Subcutaneous abdominal adipose tissue (tissue), 5 donors: ENCODE measurements at regions not wholly inside any gene's neighbourhood (a gene's known extent, or its start where the extent isn't known, plus 50 kb on each side); places are given as distances from the start of the nearest gene placed in this dataset.

Experiments
- H3K27ac ChIP-seq: one replicate; pipeline ENCODE4 v1.7.0; 2013; ENCODE audit warnings: low read depth, mild to moderate bottlenecking, inconsistent platforms, low read length, moderate library complexity
- H3K27me3 ChIP-seq, 5 donors: one replicate each; pipeline ENCODE4 v1.7.0; 2013; ENCODE audit warnings: low read length in 5 of 5, inconsistent platforms in 1 of 5; ENCODE audit not compliant: control insufficient read depth in 5 of 5, insufficient read depth in 4 of 5
- H3K36me3 ChIP-seq, 5 donors: one replicate each; pipeline ENCODE4 v1.7.0; 2013; ENCODE audit warnings: low read length in 5 of 5; ENCODE audit not compliant: control insufficient read depth in 5 of 5, insufficient read depth in 5 of 5
- H3K4me1 ChIP-seq, 5 donors: one replicate each; pipeline ENCODE4 v1.7.0; 2013; ENCODE audit warnings: low read length in 5 of 5, mild to moderate bottlenecking in 3 of 5, moderate library complexity in 1 of 5; ENCODE audit not compliant: control insufficient read depth in 5 of 5, insufficient read depth in 5 of 5
- H3K4me3 ChIP-seq, 5 donors: one replicate each; pipeline ENCODE4 v1.7.0; 2013; ENCODE audit warnings: low read length in 5 of 5, low read depth in 1 of 5
- H3K9ac ChIP-seq, 5 donors: one replicate each; pipeline ENCODE4 v1.7.0; 2013; ENCODE audit warnings: low read length in 5 of 5, mild to moderate bottlenecking in 4 of 5, moderate library complexity in 3 of 5
- H3K9me3 ChIP-seq, 5 donors: one replicate each; pipeline ENCODE4 v1.7.0; 2013; ENCODE audit warnings: low read length in 5 of 5; ENCODE audit not compliant: control insufficient read depth in 5 of 5
- donor health status: healthy.
- donor health status: healthy.
- donor health status: healthy.
- donor health status: healthy.
- donor health status: healthy.

- no peaks in the 10 kb centered on the region for H3K27me3 ChIP-seq
- no peak overlapping the region for H3K9ac ChIP-seq
- H3K4me3 ChIP-seq = no peak overlapping the region
- H3K27ac ChIP-seq = no peak overlapping the region
- no peaks in the 10 kb centered on the region for H3K9me3 ChIP-seq
- H3K36me3 ChIP-seq = no peaks in the 10 kb centered on the region
- no peaks in the 10 kb centered on the region for H3K4me1 ChIP-seq
These were observed 316.6 kb downstream of the FIGN start for GRCh38 chr2:163419000-163419830.

- H3K9ac ChIP-seq = no peak overlapping the region
- H3K9me3 ChIP-seq = no peaks in the 10 kb centered on the region
- no peaks in the 10 kb centered on the region for H3K36me3 ChIP-seq
- no peaks in the 10 kb centered on the region for H3K27me3 ChIP-seq
- H3K4me3 ChIP-seq = no peak overlapping the region
- no peak overlapping the region for H3K27ac ChIP-seq
- no peaks in the 10 kb centered on the region for H3K4me1 ChIP-seq
These were observed 318.0 kb downstream of the FIGN start for GRCh38 chr2:163417596-163418337.

- Histone ChIP-seq H3K4me3 (no peak overlapping the region), H3K9me3 (no peaks in the 10 kb centered on the region), H3K27ac (no peak overlapping the region), H3K27me3 (no peaks in the 10 kb centered on the region), H3K36me3 (no peaks in the 10 kb centered on the region), H3K9ac (no peak overlapping the region), H3K4me1 (no peaks in the 10 kb centered on the region)
These were observed 321.7 kb downstream of the FIGN start for GRCh38 chr2:163414121-163414520.

GRCh38 chr2:163407296-163407695 is 328.5 kb downstream of the FIGN start:
- Histone ChIP-seq H3K36me3 (no peaks in the 10 kb centered on the region), H3K27ac (no peak overlapping the region), H3K4me1 (no peaks in the 10 kb centered on the region), H3K9me3 (no peaks in the 10 kb centered on the region), H3K9ac (no peak overlapping the region), H3K27me3 (no peaks in the 10 kb centered on the region), H3K4me3 (no peak overlapping the region)

- Histone ChIP-seq H3K9me3 (no peaks in the 10 kb centered on the region), H3K27me3 (no peaks in the 10 kb centered on the region), H3K9ac (no peak overlapping the region), H3K4me3 (no peak overlapping the region), H3K36me3 (no peaks in the 10 kb centered on the region), H3K27ac (no peak overlapping the region), H3K4me1 (peaks cover 0 to 3% (median 0%) of the 10 kb centered on the region in 5 donors)
These were observed 330.5 kb downstream of the FIGN start for GRCh38 chr2:163405298-163405697.

- no peak overlapping the region for H3K9ac ChIP-seq
- no peak overlapping the region for H3K27ac ChIP-seq
- H3K9me3 ChIP-seq = no peaks in the 10 kb centered on the region
- no peaks in the 10 kb centered on the region for H3K27me3 ChIP-seq
- peaks cover 0 to 3% (median 0%) of the 10 kb centered on the region in 5 donors for H3K4me1 ChIP-seq
- no peaks in the 10 kb centered on the region for H3K36me3 ChIP-seq
- no peak overlapping the region for H3K4me3 ChIP-seq
These were observed 334.3 kb downstream of the FIGN start for GRCh38 chr2:163401481-163401880.

- Histone ChIP-seq H3K36me3 (no peaks in the 10 kb centered on the region), H3K4me1 (peaks cover 0 to 3% (median 0%) of the 10 kb centered on the region in 5 donors), H3K9me3 (no peaks in the 10 kb centered on the region), H3K27ac (no peak overlapping the region), H3K4me3 (no peak overlapping the region), H3K27me3 (no peaks in the 10 kb centered on the region), H3K9ac (no peak overlapping the region)
These were observed 338.4 kb downstream of the FIGN start for GRCh38 chr2:163397451-163397850.

GRCh38 chr2:163395602-163396001 is 340.2 kb downstream of the FIGN start:
- Histone ChIP-seq H3K27ac (no peak overlapping the region), H3K36me3 (no peaks in the 10 kb centered on the region), H3K27me3 (no peaks in the 10 kb centered on the region), H3K9me3 (no peaks in the 10 kb centered on the region), H3K4me1 (no peaks in the 10 kb centered on the region), H3K4me3 (no peak overlapping the region), H3K9ac (no peak overlapping the region)

GRCh38 chr2:163389838-163390237 is 346.0 kb downstream of the FIGN start:
- Histone ChIP-seq H3K27ac (no peak overlapping the region), H3K4me1 (no peaks in the 10 kb centered on the region), H3K4me3 (no peak overlapping the region), H3K9me3 (no peaks in the 10 kb centered on the region), H3K36me3 (no peaks in the 10 kb centered on the region), H3K9ac (no peak overlapping the region), H3K27me3 (no peaks in the 10 kb centered on the region)

- H3K9me3 ChIP-seq = no peaks in the 10 kb centered on the region
- no peak overlapping the region for H3K4me3 ChIP-seq
- H3K4me1 ChIP-seq = no peaks in the 10 kb centered on the region
- no peak overlapping the region for H3K27ac ChIP-seq
- no peaks in the 10 kb centered on the region for H3K27me3 ChIP-seq
- H3K9ac ChIP-seq = no peak overlapping the region
- no peaks in the 10 kb centered on the region for H3K36me3 ChIP-seq
These were observed 360.3 kb downstream of the FIGN start for GRCh38 chr2:163375472-163375871.
